NCI-H187 (cell line): ENCODE measurements at regions not wholly inside any gene's neighbourhood (a gene's known extent, or its start where the extent isn't known, plus 50 kb on each side); places are given as distances from the start of the nearest gene placed in this dataset.
A peak's percentile ranks its signal among the peaks of the same experiment; 100 is the strongest.
"Not testable (repeated sequence)": the region's sequence is repeated elsewhere in the genome, so short reads cannot be mapped to it uniquely, and the experiment has no call there.

Source experiments
- DNase-seq, 2 experiments: peaks; one replicate each; lab custom pipeline; 2025; lab: John Stamatoyannopoulos, UW

DNA sequence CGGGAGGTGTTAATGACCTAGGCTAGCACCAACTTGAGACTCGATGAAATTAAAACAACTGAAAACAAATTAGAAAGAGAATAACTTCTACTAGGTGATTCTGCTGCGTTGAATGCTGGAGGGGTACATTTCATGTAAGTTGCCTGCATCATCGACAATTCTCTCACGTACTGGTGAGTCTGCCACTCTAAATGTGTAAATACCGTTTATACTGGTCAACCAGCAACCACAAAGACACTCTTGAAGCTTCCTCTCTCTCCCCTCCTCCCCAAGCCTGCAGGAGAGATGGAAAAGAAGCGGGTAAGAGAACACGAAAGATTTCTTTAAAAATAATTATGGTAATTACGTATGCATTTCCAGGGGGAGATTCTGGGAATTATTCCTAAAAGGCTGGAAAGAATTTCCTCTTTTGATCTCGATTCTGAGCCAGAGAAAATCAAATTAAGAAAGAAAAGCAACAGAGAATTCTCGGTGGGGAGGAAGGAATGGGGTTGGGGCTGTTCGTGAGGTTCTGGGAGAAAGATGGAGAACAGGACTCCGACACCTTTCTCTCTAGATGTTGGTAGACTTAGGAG lies 68.6 kb upstream of the MRTFB start:
- DNase-seq: no peak

DNA sequence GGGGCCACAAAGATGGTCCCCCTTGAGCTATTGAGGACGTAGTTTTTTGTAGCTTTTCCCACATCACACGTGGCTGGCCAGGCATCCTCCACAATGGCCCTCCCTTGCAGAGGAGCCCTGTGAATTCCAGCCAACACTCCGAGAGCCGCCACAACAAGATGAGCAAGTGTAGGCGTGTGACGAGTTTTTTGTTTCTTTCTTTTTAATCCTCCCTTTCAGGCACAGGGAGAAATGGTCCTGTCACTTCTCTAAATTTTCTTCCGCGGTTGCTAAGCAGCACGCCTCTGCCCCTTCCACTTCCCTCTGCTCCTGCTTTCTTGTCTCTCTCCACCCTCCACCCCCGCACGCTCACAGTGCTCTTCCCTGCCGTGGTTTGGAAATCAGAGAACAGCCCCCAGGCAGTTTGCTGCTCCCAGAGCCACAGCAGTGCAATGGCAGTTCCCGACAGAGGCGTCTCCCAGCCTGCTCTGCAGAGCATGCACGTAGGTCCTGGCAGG lies 68.0 kb upstream of the MRTFB start:
- no peak for DNase-seq

- DNase-seq: no peak
Measured at GRCh38 chr16:14004031-14004728, 66.9 kb upstream of the MRTFB start.

- no peak for DNase-seq
Measured at GRCh38 chr16:14004729-14005315, 66.3 kb upstream of the MRTFB start.

GRCh38 chr16:14005335-14005734 lies 65.8 kb upstream of the MRTFB start:
- DNase-seq: no peak

DNA sequence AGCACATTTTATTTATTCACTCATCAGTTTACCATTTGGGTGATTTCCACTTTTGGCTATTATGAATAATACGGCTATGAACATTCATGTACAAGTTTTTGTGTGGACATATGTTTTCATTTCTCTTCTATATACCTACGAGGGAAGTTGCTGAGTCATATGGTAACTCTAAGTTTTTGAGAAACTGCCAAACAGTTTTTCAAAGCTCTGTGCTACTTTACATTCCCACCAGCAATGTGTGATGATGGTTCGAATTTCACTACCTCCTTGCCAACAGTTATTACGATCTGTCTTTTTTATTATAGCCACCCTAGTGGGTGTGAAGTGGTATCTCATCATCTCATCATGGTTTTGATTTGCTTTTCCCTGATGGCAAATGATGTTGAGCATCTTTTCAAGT lies 63.7 kb upstream of the MRTFB start:
- DNase-seq: no peak

GRCh38 chr16:14011001-14011400 lies 60.1 kb upstream of the MRTFB start:
- no peak for DNase-seq

GRCh38 chr16:14011846-14012245 lies 59.3 kb upstream of the MRTFB start:
- DNase-seq: no peak

DNA sequence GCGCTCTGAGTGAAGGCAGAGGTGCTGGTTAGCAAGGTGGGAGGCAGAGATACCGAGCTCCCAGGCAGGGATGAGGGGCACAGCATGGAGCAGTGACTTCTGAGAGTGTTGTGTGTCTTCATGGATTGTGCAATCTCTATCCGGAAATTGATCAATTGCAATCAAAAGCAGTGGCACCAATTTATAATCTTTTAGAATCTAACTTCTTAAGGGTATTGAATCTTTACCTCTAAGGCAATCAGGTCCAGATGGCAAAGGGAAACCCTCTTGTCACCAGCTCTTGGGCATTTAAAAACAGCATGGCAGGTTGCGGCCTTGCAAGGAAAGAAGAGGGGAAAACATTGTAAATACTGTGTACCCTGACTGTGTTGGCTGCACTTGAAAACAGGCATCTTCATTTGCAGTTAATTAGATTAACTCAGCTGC lies 58.0 kb upstream of the MRTFB start:
- peak in 1 of 2 experiments; percentile 3 for DNase-seq

GRCh38 chr16:14013571-14014283 lies 57.4 kb upstream of the MRTFB start:
- peak; percentile 11 to 12 for DNase-seq

DNA sequence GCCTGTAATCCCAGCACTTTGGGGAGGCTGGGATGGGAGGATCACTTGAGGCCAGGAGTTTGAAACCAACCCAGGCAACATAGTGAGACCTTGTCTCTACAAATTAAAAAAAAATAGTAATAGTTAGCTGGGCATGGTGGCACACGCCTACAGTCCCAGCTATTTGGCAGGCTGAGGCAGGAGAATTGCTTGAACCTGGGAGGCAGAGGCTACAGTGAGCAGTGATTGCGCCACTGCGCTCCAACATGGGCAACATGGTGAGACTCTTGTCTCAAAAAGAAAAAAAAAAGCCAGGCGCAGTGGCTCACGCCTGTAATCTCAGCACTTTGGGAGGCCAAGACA lies 56.9 kb upstream of the MRTFB start:
- no peak for DNase-seq

GRCh38 chr16:14015033-14015432 lies 56.1 kb upstream of the MRTFB start:
- DNase-seq: no peak

DNA sequence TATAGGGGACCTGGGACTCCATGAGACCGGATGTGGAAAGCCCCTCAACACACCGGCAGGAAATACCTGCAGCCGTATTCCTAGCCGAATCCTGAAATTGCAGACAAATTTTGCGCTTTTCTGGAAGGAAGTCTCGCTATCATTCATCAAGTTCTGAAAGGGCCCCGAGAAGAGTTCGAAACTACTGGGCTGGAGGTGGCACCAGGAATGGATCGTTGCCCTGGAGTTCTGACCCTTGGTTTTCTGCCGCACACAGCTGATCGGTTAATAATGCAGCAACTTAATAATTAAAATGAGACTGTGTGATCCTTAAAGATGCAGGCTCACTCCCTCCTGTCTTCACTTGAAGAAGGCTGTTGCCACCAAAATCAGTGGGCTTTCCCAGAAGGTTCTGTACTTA lies 55.7 kb upstream of the MRTFB start:
- no peak for DNase-seq

- DNase-seq: no peak
Measured at GRCh38 chr16:14015948-14016347, 55.2 kb upstream of the MRTFB start.

DNA sequence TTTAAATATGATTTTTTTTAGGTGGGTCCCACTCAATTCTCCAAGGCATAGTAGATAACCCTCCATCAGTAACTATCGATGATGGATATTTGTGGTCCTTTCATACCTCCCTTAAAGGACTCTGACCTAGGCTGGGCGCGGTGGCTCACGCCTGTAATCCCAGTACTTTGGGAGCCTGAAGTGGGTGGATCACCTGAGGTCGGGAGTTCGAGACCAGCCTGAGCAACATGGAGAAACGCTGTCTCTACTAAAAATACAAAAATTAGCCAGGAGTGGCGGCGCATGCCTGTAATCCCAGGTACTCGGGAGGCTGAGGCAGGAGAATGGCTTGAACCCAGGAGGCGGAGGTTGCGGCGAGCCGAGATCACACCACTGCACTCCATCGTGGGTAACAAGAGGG lies 54.8 kb upstream of the MRTFB start:
- DNase-seq: not testable (repeated sequence)

DNA sequence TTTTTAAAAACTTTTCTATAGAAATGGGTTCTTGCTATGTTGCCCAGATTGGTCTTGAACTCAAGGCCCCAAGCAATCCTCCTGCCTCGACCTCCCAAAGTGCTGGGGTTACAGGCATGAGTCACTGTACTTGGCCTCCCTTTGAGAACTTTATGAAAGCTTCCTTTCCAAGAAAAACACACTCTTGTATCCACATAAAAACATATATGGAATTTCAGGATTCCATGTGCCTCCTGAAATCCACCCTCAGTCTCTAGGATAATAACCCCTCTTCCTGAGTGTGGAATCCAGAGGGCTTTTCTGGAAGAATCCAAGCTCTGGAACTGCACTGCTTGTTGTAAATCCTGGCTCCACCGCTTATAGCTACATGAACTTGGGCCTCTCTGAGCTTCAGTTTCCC lies 53.2 kb upstream of the MRTFB start:
- no peak for DNase-seq

- no peak for DNase-seq
Measured at GRCh38 chr16:14018851-14019250, 52.3 kb upstream of the MRTFB start.

DNA sequence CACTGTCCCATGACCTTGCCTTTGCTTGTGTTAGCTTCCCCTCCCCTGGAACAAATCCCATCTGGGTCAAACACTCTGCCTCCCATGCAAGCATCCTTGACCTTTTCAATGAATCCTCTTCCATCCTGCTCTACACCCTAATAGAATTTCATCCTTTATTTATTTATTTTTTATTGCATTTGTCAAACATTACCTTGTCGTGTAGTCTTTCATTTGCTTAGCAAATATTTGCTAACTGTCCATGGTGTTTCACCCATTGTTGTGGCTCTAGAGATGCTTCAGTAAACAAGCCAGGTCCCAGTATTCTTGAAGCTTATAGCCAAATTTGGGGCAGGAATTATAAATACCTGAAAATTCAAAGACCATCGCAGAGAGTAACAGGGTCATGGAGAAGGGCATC lies 51.0 kb upstream of the MRTFB start:
- DNase-seq: no peak
